ENCODE measurements at regions not wholly inside any gene's neighbourhood (a gene's known extent, or its start where the extent isn't known, plus 50 kb on each side); places are given as distances from the start of the nearest gene placed in this dataset.

- DNase-seq (ENCODE audit: low read depth in 2 of 2), result no peak
These were observed 127.5 kb downstream of the RFC3 start for GRCh38 chr13:33945477-33945876.

- no peak for DNase-seq (ENCODE audit: low read depth in 2 of 2)
These were observed 135.3 kb downstream of the RFC3 start for GRCh38 chr13:33953203-33953602.

GRCh38 chr13:33953781-33954180 lies 135.8 kb downstream of the RFC3 start:
- DNase-seq (ENCODE audit: low read depth in 2 of 2), result no peak

- DNase-seq (ENCODE audit: low read depth in 2 of 2), result no peak
These were observed 138.4 kb downstream of the RFC3 start for GRCh38 chr13:33956346-33956745.

GRCh38 chr13:33957497-33957905 lies 139.6 kb downstream of the RFC3 start:
- no peak for DNase-seq (ENCODE audit: low read depth in 2 of 2)

- no peak for DNase-seq (ENCODE audit: low read depth in 2 of 2)
These were observed 141.0 kb downstream of the RFC3 start for GRCh38 chr13:33958964-33959363.

- DNase-seq (ENCODE audit: low read depth in 2 of 2), result no peak
These were observed 145.2 kb downstream of the RFC3 start for GRCh38 chr13:33963134-33963533.

- no peak for DNase-seq (ENCODE audit: low read depth in 2 of 2)
These were observed 145.9 kb downstream of the RFC3 start for GRCh38 chr13:33963895-33964294.

- DNase-seq (ENCODE audit: low read depth in 2 of 2), result no peak
These were observed 150.9 kb downstream of the RFC3 start for GRCh38 chr13:33968520-33969507.

GRCh38 chr13:33970746-33971561 lies 153.0 kb downstream of the RFC3 start:
- DNase-seq (ENCODE audit: low read depth in 2 of 2), result no peak

GRCh38 chr13:33971562-33971819 lies 153.5 kb downstream of the RFC3 start:
- no peak for DNase-seq (ENCODE audit: low read depth in 2 of 2)

GRCh38 chr13:33973194-33973593 lies 155.2 kb downstream of the RFC3 start:
- DNase-seq (ENCODE audit: low read depth in 2 of 2), result no peak

GRCh38 chr13:33976965-33977364 lies 159.0 kb downstream of the RFC3 start:
- DNase-seq (ENCODE audit: low read depth in 2 of 2), result no peak

GRCh38 chr13:33978653-33979052 lies 160.7 kb downstream of the RFC3 start:
- no peak for DNase-seq (ENCODE audit: low read depth in 2 of 2)

GRCh38 chr13:33992881-33993336 lies 175.0 kb downstream of the RFC3 start:
- DNase-seq (ENCODE audit: low read depth in 2 of 2), result no peak

GRCh38 chr13:33994198-33994597 lies 176.2 kb downstream of the RFC3 start:
- DNase-seq (ENCODE audit: low read depth in 2 of 2), result no peak

- DNase-seq (ENCODE audit: low read depth in 2 of 2), result no peak
These were observed 177.0 kb downstream of the RFC3 start for GRCh38 chr13:33994826-33995502.

GRCh38 chr13:33996636-33997035 lies 178.7 kb downstream of the RFC3 start:
- no peak for DNase-seq (ENCODE audit: low read depth in 2 of 2)

- no peak for DNase-seq (ENCODE audit: low read depth in 2 of 2)
These were observed 179.6 kb downstream of the RFC3 start for GRCh38 chr13:33997574-33997973.

- no peak for DNase-seq (ENCODE audit: low read depth in 2 of 2)
These were observed 182.1 kb downstream of the RFC3 start for GRCh38 chr13:33999811-34000605.

- no peak for DNase-seq (ENCODE audit: low read depth in 2 of 2)
These were observed 183.0 kb downstream of the RFC3 start for GRCh38 chr13:34000955-34001354.

Measured in stimulated activated CD4-positive, alpha-beta T cell treated with anti-CD3 and anti-CD28 coated beads, Interleukin-15, amount 100 ng/mL, for 48 hours (primary cell).